Neural cell (in vitro differentiated cells): ENCODE measurements at regions not wholly inside any gene's neighbourhood (a gene's known extent, or its start where the extent isn't known, plus 50 kb on each side); places are given as distances from the start of the nearest gene placed in this dataset.

ENCODE experiments used
- H2AFZ ChIP-seq: fragments of 200-600, 300-800 bp; sonication (generic), shearing (Covaris generic); 2 replicates; pipeline ENCODE4 v1.6.0; 2014; ENCODE audit warnings: low read depth, mild to moderate bottlenecking, antibody characterized with exemption, low read length, moderate library complexity
- H3F3A ChIP-seq: fragments of 200-600 bp; shearing (Covaris generic); 2 replicates; pipeline ENCODE4 v1.6.1; 2016; ENCODE audit warnings: mild to moderate bottlenecking, moderate library complexity, mixed read lengths, antibody characterized with exemption, low read length; ENCODE audit not compliant: insufficient read depth, poor library complexity, severe bottlenecking
- H3K27ac ChIP-seq: fragments of 200-600, 300-800 bp; sonication (generic), shearing (Covaris generic); 2 replicates; pipeline ENCODE4 v1.5.1; 2014; ENCODE audit warnings: mild to moderate bottlenecking, low read length, moderate library complexity
- H3K27me3 ChIP-seq: fragments of 300-800, 200-600 bp; sonication (generic), shearing (Covaris generic); 2 replicates; pipeline ENCODE4 v1.6.0; 2014; ENCODE audit warnings: mild to moderate bottlenecking, low read depth, low read length, moderate library complexity; ENCODE audit not compliant: insufficient read depth
- H3K36me3 ChIP-seq: fragments of 300-800, 200-600 bp; sonication (generic), shearing (Covaris generic); 2 replicates; pipeline ENCODE4 v1.5.1; 2014; ENCODE audit warnings: mild to moderate bottlenecking, antibody characterized with exemption, low read length, moderate library complexity; ENCODE audit not compliant: insufficient read depth
- H3K4me2 ChIP-seq: fragments of 300-800, 200-600 bp; sonication (generic), shearing (Covaris generic); 2 replicates; pipeline ENCODE4 v1.6.0; 2014; ENCODE audit warnings: mild to moderate bottlenecking, low read length
- H3K4me3 ChIP-seq: fragments of 300-800, 200-600 bp; sonication (generic), shearing (Covaris generic); 2 replicates; pipeline ENCODE4 v1.5.1; 2014; ENCODE audit warnings: mild to moderate bottlenecking, low read length, moderate library complexity
- H3K79me2 ChIP-seq: fragments of 200-600 bp; shearing (Covaris generic); replicated peaks from 2 replicates; pipeline ENCODE4 v1.6.0; 2014; ENCODE audit warnings: mild to moderate bottlenecking, low read length, moderate library complexity; ENCODE audit not compliant: insufficient read depth
- H3K9ac ChIP-seq: fragments of 300-800, 200-600 bp; sonication (generic), shearing (Covaris generic); 2 replicates; pipeline ENCODE4 v1.6.1; 2016; ENCODE audit warnings: mild to moderate bottlenecking, low read length, mixed read lengths
- H3K9me2 ChIP-seq: fragments of 200-600 bp; shearing (Covaris generic); 2 replicates; pipeline ENCODE4 v1.6.1; 2016; ENCODE audit warnings: mild to moderate bottlenecking, low read length, mixed read lengths; ENCODE audit not compliant: insufficient read depth
- H3K9me3 ChIP-seq: fragments of 200-600, 300-800 bp; sonication (generic), shearing (Covaris generic); 2 replicates; pipeline ENCODE4 v1.6.1; 2016; ENCODE audit warnings: mild to moderate bottlenecking, mixed run types, low read length, moderate library complexity, mixed read lengths
- H4K20me1 ChIP-seq: fragments of 200-600 bp; shearing (Covaris generic); 2 replicates; pipeline ENCODE4 v1.6.1; 2016; ENCODE audit warnings: mild to moderate bottlenecking, mixed run types; ENCODE audit not compliant: insufficient read depth
- EP300 ChIP-seq: fragments of 450-650 bp; conservative IDR thresholded peaks from 2 replicates; pipeline ENCODE4 v1.6.1; 2014; ENCODE audit warnings: antibody characterized with exemption, mild to moderate bottlenecking, moderate library complexity; ENCODE audit not compliant: poor library complexity, severe bottlenecking
- EZH2 ChIP-seq: fragments of 200-600, 300-800 bp; shearing (Covaris generic), sonication (generic); IDR thresholded peaks from 2 replicates; pipeline ENCODE4 v1.6.1; 2014; ENCODE audit warnings: antibody characterized with exemption, low read length, borderline replicate concordance, mild to moderate bottlenecking; ENCODE audit not compliant: insufficient read depth, poor library complexity, severe bottlenecking
- MXI1 ChIP-seq: fragments of 450-650 bp; conservative IDR thresholded peaks from 2 replicates; pipeline ENCODE4 v1.6.1; 2014; ENCODE audit warnings: antibody characterized with exemption, mild to moderate bottlenecking; ENCODE audit not compliant: poor library complexity, severe bottlenecking
- POLR2AphosphoS5 ChIP-seq: IDR thresholded peaks from 2 replicates; pipeline ENCODE4 v1.6.1; 2012
- RAD21 ChIP-seq: fragments of 450-650 bp; conservative IDR thresholded peaks from 2 replicates; pipeline ENCODE4 v1.6.1; 2014; ENCODE audit warnings: antibody characterized with exemption, mild to moderate bottlenecking, moderate library complexity
- SMC3 ChIP-seq: fragments of 450-650 bp; conservative IDR thresholded peaks from 2 replicates; pipeline ENCODE4 v1.6.1; 2014; ENCODE audit warnings: antibody characterized with exemption, mild to moderate bottlenecking, moderate library complexity; ENCODE audit not compliant: poor library complexity
- TAF1 ChIP-seq: IDR thresholded peaks from 2 replicates; pipeline ENCODE4 v1.6.1; 2012; ENCODE audit warnings: low read depth
- TF ChIP-seq, protein P1 (sequence below): IDR thresholded peaks from 2 replicates; pipeline ENCODE4 v1.6.1; 2012; ENCODE audit warnings: borderline replicate concordance
- TF ChIP-seq, protein P2 (sequence below): fragments of 450-650 bp; IDR thresholded peaks from 2 replicates; pipeline ENCODE4 v1.5.1; 2014; ENCODE audit warnings: antibody characterized with exemption, mild to moderate bottlenecking, moderate library complexity; ENCODE audit not compliant: poor library complexity, severe bottlenecking

DNA sequence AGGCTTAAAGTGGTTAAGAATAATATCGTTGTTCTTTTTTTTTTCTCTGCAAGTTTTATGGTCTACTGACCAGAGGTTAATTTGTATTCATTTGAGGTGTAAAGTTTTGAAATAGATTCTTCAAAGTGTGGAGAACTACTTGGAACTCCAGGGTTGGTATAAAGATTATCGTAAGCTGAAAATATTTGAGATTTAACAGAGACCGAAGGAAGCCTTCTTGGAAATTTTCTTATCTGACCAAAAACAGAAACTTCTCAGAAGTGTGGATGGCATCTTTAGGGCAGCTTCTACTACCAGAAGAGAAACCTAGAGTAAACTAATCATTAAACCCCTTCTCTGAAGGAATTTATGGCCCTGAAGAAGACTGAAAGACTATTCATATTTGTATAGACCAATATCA, 206.8 kb upstream of the MON1B start:
- Histone ChIP-seq H3K9me3 (no peaks in the 10 kb centered on the region), H3K4me2 (no peak overlapping the region), H4K20me1 (no peaks in the 10 kb centered on the region), H3K27me3 (no peaks in the 10 kb centered on the region), H3K36me3 (no peaks in the 10 kb centered on the region), H3K27ac (no peak overlapping the region), H3K79me2 (no peaks in the 10 kb centered on the region), H3F3A (no peaks in the 10 kb centered on the region), H3K4me3 (no peak overlapping the region), H2AFZ (no peak overlapping the region), H3K9me2 (no peaks in the 10 kb centered on the region), H3K9ac (no peak overlapping the region)
- TF ChIP-seq, protein P1, sequence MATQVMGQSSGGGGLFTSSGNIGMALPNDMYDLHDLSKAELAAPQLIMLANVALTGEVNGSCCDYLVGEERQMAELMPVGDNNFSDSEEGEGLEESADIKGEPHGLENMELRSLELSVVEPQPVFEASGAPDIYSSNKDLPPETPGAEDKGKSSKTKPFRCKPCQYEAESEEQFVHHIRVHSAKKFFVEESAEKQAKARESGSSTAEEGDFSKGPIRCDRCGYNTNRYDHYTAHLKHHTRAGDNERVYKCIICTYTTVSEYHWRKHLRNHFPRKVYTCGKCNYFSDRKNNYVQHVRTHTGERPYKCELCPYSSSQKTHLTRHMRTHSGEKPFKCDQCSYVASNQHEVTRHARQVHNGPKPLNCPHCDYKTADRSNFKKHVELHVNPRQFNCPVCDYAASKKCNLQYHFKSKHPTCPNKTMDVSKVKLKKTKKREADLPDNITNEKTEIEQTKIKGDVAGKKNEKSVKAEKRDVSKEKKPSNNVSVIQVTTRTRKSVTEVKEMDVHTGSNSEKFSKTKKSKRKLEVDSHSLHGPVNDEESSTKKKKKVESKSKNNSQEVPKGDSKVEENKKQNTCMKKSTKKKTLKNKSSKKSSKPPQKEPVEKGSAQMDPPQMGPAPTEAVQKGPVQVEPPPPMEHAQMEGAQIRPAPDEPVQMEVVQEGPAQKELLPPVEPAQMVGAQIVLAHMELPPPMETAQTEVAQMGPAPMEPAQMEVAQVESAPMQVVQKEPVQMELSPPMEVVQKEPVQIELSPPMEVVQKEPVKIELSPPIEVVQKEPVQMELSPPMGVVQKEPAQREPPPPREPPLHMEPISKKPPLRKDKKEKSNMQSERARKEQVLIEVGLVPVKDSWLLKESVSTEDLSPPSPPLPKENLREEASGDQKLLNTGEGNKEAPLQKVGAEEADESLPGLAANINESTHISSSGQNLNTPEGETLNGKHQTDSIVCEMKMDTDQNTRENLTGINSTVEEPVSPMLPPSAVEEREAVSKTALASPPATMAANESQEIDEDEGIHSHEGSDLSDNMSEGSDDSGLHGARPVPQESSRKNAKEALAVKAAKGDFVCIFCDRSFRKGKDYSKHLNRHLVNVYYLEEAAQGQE = no peak
- no peak for TF ChIP-seq MXI1
- no peak for TF ChIP-seq POLR2AphosphoS5
- no peak for TF ChIP-seq SMC3
- TF ChIP-seq TAF1 = no peak
- no peak for TF ChIP-seq EP300
- TF ChIP-seq, protein P2, sequence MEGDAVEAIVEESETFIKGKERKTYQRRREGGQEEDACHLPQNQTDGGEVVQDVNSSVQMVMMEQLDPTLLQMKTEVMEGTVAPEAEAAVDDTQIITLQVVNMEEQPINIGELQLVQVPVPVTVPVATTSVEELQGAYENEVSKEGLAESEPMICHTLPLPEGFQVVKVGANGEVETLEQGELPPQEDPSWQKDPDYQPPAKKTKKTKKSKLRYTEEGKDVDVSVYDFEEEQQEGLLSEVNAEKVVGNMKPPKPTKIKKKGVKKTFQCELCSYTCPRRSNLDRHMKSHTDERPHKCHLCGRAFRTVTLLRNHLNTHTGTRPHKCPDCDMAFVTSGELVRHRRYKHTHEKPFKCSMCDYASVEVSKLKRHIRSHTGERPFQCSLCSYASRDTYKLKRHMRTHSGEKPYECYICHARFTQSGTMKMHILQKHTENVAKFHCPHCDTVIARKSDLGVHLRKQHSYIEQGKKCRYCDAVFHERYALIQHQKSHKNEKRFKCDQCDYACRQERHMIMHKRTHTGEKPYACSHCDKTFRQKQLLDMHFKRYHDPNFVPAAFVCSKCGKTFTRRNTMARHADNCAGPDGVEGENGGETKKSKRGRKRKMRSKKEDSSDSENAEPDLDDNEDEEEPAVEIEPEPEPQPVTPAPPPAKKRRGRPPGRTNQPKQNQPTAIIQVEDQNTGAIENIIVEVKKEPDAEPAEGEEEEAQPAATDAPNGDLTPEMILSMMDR = no peak
- TF ChIP-seq EZH2 = no peak
- TF ChIP-seq RAD21 = no peak

DNA sequence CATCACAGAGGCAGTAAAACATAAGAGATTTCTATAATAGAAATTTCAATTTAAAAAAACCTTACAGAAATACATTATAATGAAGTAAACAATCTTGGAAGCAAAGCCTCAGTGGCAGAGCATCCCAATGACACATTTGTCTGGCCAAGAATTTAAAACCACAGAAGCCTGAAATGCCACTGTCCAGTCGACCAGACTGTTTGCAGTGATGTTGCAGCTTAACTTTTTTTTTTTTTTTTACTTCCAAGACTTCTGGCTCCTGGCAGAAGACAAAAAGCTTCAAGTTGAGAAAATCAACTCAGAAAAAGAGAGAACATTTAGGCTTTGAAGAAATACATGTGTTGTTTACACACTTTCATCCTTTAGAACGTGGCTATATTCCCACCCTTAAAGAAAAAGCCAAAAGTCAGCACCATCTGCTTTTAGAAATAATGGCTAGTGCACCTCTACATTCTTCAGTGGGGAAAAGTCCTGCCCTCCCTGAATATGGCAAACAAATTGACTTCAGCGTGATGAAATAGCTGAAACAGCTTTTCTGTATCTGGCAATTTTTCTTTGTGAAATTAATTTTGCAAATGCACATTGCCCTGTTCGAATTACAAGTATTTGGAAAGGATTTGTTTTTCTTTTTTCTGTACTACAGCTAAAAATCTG, 205.5 kb upstream of the MON1B start:
- no peaks in the 10 kb centered on the region for H3K36me3 ChIP-seq
- no peaks in the 10 kb centered on the region for H3K9me2 ChIP-seq
- H3K4me2 ChIP-seq = no peak overlapping the region
- H3K79me2 ChIP-seq = no peaks in the 10 kb centered on the region
- no peaks in the 10 kb centered on the region for H3K27me3 ChIP-seq
- no peak overlapping the region for H2AFZ ChIP-seq
- no peak overlapping the region for H3K27ac ChIP-seq
- no peaks in the 10 kb centered on the region for H3K9me3 ChIP-seq
- no peak overlapping the region for H3K9ac ChIP-seq
- H3K4me3 ChIP-seq = no peak overlapping the region
- no peak for TF ChIP-seq TAF1
- TF ChIP-seq SMC3 = no peak
- TF ChIP-seq, protein P1 = no peak
- TF ChIP-seq POLR2AphosphoS5 = no peak
- TF ChIP-seq EZH2 = no peak
- TF ChIP-seq, protein P2 = no peak
- no peaks in the 10 kb centered on the region for H4K20me1 ChIP-seq
- H3F3A ChIP-seq = no peaks in the 10 kb centered on the region
